SK-N-MC (cell line): ENCODE measurements at regions not wholly inside any gene's neighbourhood (a gene's known extent, or its start where the extent isn't known, plus 50 kb on each side); places are given as distances from the start of the nearest gene placed in this dataset.
"Not testable (repeated sequence)": the region's sequence is repeated elsewhere in the genome, so short reads cannot be mapped to it uniquely, and the experiment has no call there.

Experiments used
- DNase-seq: peaks from one replicate; pipeline ENCODE4 v3.0.0-alpha.2; 2011; ENCODE audit warnings: low read depth, low spot score
- H3K27ac ChIP-seq: fragments of 200-600 bp; sonication (generic); 2 replicates; pipeline ENCODE4 v1.5.1; 2016; ENCODE audit warnings: mixed run types
- H3K36me3 ChIP-seq: fragments of 200-600 bp; sonication (generic); 2 replicates; pipeline ENCODE4 v1.6.1; 2017; ENCODE audit warnings: antibody characterized with exemption, low read length, mixed read lengths; ENCODE audit not compliant: insufficient read depth
- H3K4me3 ChIP-seq: fragments of 200-600 bp; sonication (generic); 2 replicates; pipeline ENCODE4 v1.5.1; 2016
- H3K9ac ChIP-seq: fragments of 200-600 bp; sonication (generic); 2 replicates; pipeline ENCODE4 v1.8.0; 2017; ENCODE audit warnings: mixed run types, mixed read lengths; ENCODE audit not compliant: insufficient read length
- H3K9me3 ChIP-seq: fragments of 200-600 bp; sonication (generic); 2 replicates; pipeline ENCODE4 v1.6.1; 2017; ENCODE audit warnings: low read depth, mild to moderate bottlenecking, antibody characterized with exemption, low read length, moderate library complexity, mixed read lengths
- EZH2 ChIP-seq: fragments of 200-600 bp; sonication (generic); IDR thresholded peaks from one replicate; pipeline ENCODE4 v1.6.1; 2017; ENCODE audit warnings: antibody characterized with exemption
- FOXP2 ChIP-seq: optimal IDR thresholded peaks from 2 replicates; pipeline ENCODE3; 2011; ENCODE audit warnings: mild to moderate bottlenecking, moderate library complexity; ENCODE audit not compliant: insufficient read depth; ENCODE audit errors: extremely low read length, control extremely low read depth
- POLR2AphosphoS5 ChIP-seq: IDR thresholded peaks from 2 replicates; pipeline ENCODE4 v1.6.1; 2012; ENCODE audit warnings: mild to moderate bottlenecking, low read depth, low read length, borderline replicate concordance

GRCh38 chr5:109558952-109559351 lies 130.8 kb upstream of the MAN2A1 start:
- Histone ChIP-seq H3K36me3 (no peaks in the 10 kb centered on the region), H3K9me3 (no peaks in the 10 kb centered on the region), H3K27ac (no peak overlapping the region), H3K9ac (no peak overlapping the region), H3K4me3 (no peak overlapping the region)
- TF ChIP-seq EZH2 = no peak
- TF ChIP-seq POLR2AphosphoS5 = no peak
- TF ChIP-seq FOXP2 = no peak
- DNase-seq = no peak

- Histone ChIP-seq H3K9me3 (no peaks in the 10 kb centered on the region), H3K36me3 (no peaks in the 10 kb centered on the region), H3K27ac (no peak overlapping the region), H3K9ac (no peak overlapping the region), H3K4me3 (no peak overlapping the region)
- TF ChIP-seq FOXP2 = no peak
- no peak for TF ChIP-seq POLR2AphosphoS5
- TF ChIP-seq EZH2 = no peak
- no peak for DNase-seq
These were observed 131.4 kb upstream of the MAN2A1 start for GRCh38 chr5:109558364-109558763.

- Histone ChIP-seq H3K9me3 (no peaks in the 10 kb centered on the region), H3K4me3 (no peak overlapping the region), H3K27ac (no peak overlapping the region), H3K9ac (no peak overlapping the region), H3K36me3 (no peaks in the 10 kb centered on the region)
- TF ChIP-seq FOXP2 (no peak), POLR2AphosphoS5 (no peak), EZH2 (no peak)
- DNase-seq = no peak
These were observed 135.9 kb upstream of the MAN2A1 start for GRCh38 chr5:109553846-109554245.

GRCh38 chr5:109551234-109551633 lies 138.5 kb upstream of the MAN2A1 start:
- DNase-seq, H3K9me3 ChIP-seq, H3K9ac ChIP-seq, H3K4me3 ChIP-seq, H3K27ac ChIP-seq, H3K36me3 ChIP-seq: not testable (repeated sequence)

GRCh38 chr5:109550077-109550476 lies 139.7 kb upstream of the MAN2A1 start:
- TF ChIP-seq EZH2 (no peak), FOXP2 (no peak), POLR2AphosphoS5 (no peak)
- no peaks in the 10 kb centered on the region for H3K36me3 ChIP-seq
- H3K9ac ChIP-seq = no peak overlapping the region
- no peak for DNase-seq
- H3K9me3 ChIP-seq = no peaks in the 10 kb centered on the region
- H3K27ac ChIP-seq = no peak overlapping the region
- no peak overlapping the region for H3K4me3 ChIP-seq

GRCh38 chr5:109546461-109546860 lies 136.7 kb upstream of the PJA2 start:
- no peaks in the 10 kb centered on the region for H3K9me3 ChIP-seq
- no peak for TF ChIP-seq EZH2
- TF ChIP-seq FOXP2 = no peak
- no peak for TF ChIP-seq POLR2AphosphoS5
- H3K36me3 ChIP-seq = no peaks in the 10 kb centered on the region
- no peak overlapping the region for H3K27ac ChIP-seq
- DNase-seq = no peak
- H3K9ac ChIP-seq = no peak overlapping the region
- no peak overlapping the region for H3K4me3 ChIP-seq

GRCh38 chr5:109544873-109545272 lies 135.1 kb upstream of the PJA2 start:
- DNase-seq, H3K9ac ChIP-seq, H3K27ac ChIP-seq, H3K9me3 ChIP-seq, H3K36me3 ChIP-seq, H3K4me3 ChIP-seq: not testable (repeated sequence)

GRCh38 chr5:109538692-109539091 lies 128.9 kb upstream of the PJA2 start:
- not testable (repeated sequence) for H3K27ac ChIP-seq, H3K4me3 ChIP-seq, H3K36me3 ChIP-seq, DNase-seq, H3K9me3 ChIP-seq, H3K9ac ChIP-seq

- H3K4me3 ChIP-seq, DNase-seq, H3K9me3 ChIP-seq, H3K9ac ChIP-seq, H3K36me3 ChIP-seq, H3K27ac ChIP-seq: not testable (repeated sequence)
These were observed 125.3 kb upstream of the PJA2 start for GRCh38 chr5:109535090-109535489.

- Histone ChIP-seq H3K27ac (no peak overlapping the region), H3K9ac (no peak overlapping the region), H3K4me3 (no peak overlapping the region), H3K36me3 (no peaks in the 10 kb centered on the region), H3K9me3 (no peaks in the 10 kb centered on the region)
- no peak for DNase-seq
- no peak for TF ChIP-seq EZH2
- no peak for TF ChIP-seq FOXP2
- TF ChIP-seq POLR2AphosphoS5 = no peak
These were observed 124.0 kb upstream of the PJA2 start for GRCh38 chr5:109533751-109534272.
